ENCODE measurements at regions not wholly inside any gene's neighbourhood (a gene's known extent, or its start where the extent isn't known, plus 50 kb on each side); places are given as distances from the start of the nearest gene placed in this dataset.

DNA sequence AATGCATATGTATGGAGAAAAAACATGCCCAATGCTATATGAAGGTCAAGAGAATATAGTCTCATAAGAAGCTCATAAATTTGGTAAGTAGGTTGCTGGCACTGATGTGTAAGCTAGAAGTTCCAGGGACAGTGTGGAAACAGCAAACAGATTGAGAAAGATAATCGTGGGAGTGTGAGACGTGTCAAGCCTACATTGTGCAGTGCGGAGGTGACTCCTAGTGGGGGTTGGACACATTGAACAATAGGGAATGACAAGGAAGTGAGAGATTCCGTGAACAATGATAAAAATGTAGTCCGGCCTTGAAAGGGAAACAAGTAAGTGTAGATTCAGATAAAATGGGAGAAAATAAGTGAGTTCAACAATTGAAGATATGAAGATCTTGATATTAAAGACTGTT, 788.4 kb upstream of the PRMT6 start:
- Histone ChIP-seq H3K27me3 (ENCODE audit: insufficient read depth, low read length, poor library complexity, severe bottlenecking) (no peaks in the 10 kb centered on the region), H3K4me2 (ENCODE audit: low read depth, low read length, poor library complexity, severe bottlenecking) (no peak overlapping the region), H3K79me2 (ENCODE audit: insufficient read depth, low read length) (no peaks in the 10 kb centered on the region), H4K20me1 (ENCODE audit: insufficient read depth, low read length, poor library complexity, severe bottlenecking) (no peaks in the 10 kb centered on the region), H3K4me1 (ENCODE audit: insufficient read depth, low read length, poor library complexity, severe bottlenecking) (no peaks in the 10 kb centered on the region), H3K9me2 (replicated peaks; ENCODE audit: low read depth, low read length) (no peaks in the 10 kb centered on the region), H3K9ac (ENCODE audit: low read depth, low read length, poor library complexity, severe bottlenecking) (no peak overlapping the region), H3K9me3 (ENCODE audit: insufficient read depth, low read depth, low read length) (no peaks in the 10 kb centered on the region), H2AFZ (ENCODE audit: low read length) (no peak overlapping the region), H3F3A (ENCODE audit: low read depth) (no peaks in the 10 kb centered on the region), H3K4me3 (ENCODE audit: low read length, poor library complexity, severe bottlenecking) (no peak overlapping the region), H3K36me3 (ENCODE audit: insufficient read depth, low read length) (no peaks in the 10 kb centered on the region)
- TF ChIP-seq, protein P1, sequence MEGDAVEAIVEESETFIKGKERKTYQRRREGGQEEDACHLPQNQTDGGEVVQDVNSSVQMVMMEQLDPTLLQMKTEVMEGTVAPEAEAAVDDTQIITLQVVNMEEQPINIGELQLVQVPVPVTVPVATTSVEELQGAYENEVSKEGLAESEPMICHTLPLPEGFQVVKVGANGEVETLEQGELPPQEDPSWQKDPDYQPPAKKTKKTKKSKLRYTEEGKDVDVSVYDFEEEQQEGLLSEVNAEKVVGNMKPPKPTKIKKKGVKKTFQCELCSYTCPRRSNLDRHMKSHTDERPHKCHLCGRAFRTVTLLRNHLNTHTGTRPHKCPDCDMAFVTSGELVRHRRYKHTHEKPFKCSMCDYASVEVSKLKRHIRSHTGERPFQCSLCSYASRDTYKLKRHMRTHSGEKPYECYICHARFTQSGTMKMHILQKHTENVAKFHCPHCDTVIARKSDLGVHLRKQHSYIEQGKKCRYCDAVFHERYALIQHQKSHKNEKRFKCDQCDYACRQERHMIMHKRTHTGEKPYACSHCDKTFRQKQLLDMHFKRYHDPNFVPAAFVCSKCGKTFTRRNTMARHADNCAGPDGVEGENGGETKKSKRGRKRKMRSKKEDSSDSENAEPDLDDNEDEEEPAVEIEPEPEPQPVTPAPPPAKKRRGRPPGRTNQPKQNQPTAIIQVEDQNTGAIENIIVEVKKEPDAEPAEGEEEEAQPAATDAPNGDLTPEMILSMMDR (conservative IDR thresholded peaks at IDR 0.05; ENCODE audit: low read length), result 0 out of 2 replicates have a peak, but pooled peaks have one; percentile 14
- no peak for TF ChIP-seq EZH2phosphoT487 (IDR thresholded peaks at IDR 0.05; ENCODE audit: borderline replicate concordance)

DNA sequence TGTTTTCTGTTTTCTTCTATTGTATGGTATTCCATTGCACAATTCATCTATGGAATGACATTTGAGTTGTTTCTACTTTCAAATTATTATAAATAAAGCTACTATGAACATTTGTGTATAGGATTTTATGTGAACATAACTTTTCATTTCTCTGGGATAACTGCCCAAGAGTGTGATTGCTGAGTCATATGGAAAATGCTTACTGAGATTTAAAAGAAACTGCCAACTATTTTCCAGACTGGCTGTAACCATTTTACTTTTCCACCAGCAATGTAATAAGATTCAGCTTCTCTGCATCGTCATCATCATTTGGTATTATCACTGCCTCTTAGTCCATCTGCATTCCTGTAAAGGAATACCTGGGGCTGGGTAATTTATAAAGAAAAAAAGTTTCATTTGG, 779.6 kb upstream of the PRMT6 start:
- Histone ChIP-seq H3K27me3 (ENCODE audit: insufficient read depth, low read length, poor library complexity, severe bottlenecking) (no peaks in the 10 kb centered on the region), H3F3A (ENCODE audit: low read depth) (no peaks in the 10 kb centered on the region), H3K9ac (ENCODE audit: low read depth, low read length, poor library complexity, severe bottlenecking) (no peak overlapping the region), H2AFZ (ENCODE audit: low read length) (no peak overlapping the region), H3K9me3 (ENCODE audit: insufficient read depth, low read depth, low read length) (no peaks in the 10 kb centered on the region), H3K4me1 (ENCODE audit: insufficient read depth, low read length, poor library complexity, severe bottlenecking) (no peaks in the 10 kb centered on the region), H3K36me3 (ENCODE audit: insufficient read depth, low read length) (no peaks in the 10 kb centered on the region), H3K79me2 (ENCODE audit: insufficient read depth, low read length) (no peaks in the 10 kb centered on the region), H3K4me2 (ENCODE audit: low read depth, low read length, poor library complexity, severe bottlenecking) (no peak overlapping the region), H4K20me1 (ENCODE audit: insufficient read depth, low read length, poor library complexity, severe bottlenecking) (no peaks in the 10 kb centered on the region), H3K9me2 (replicated peaks; ENCODE audit: low read depth, low read length) (no peaks in the 10 kb centered on the region), H3K4me3 (ENCODE audit: low read length, poor library complexity, severe bottlenecking) (no peak overlapping the region)
- TF ChIP-seq EZH2phosphoT487 (IDR thresholded peaks at IDR 0.05; ENCODE audit: borderline replicate concordance), result no peak
- TF ChIP-seq, protein P1 (conservative IDR thresholded peaks at IDR 0.05; ENCODE audit: low read length), result no peak

DNA sequence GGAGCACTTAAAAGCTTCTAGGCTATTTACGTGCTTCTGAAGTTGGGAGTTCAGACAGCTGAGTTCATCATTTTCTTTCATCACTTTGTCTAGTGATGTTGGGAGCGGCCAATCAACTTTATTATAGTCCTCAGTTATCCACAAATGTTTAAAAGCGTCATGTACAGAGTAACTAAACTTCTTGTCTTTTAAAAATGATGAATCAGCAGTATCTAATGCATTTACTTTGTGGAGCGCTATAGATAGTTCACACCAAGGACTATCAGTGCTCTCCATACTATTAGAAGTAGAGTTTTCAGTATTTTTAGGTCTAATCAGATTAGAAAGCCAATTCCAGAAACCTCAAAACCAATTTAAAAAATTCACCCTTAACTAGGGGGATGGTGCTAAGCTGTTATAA, 778.7 kb upstream of the PRMT6 start:
- H3K9me3 ChIP-seq (ENCODE audit: insufficient read depth, low read depth, low read length), result no peaks in the 10 kb centered on the region
- no peaks in the 10 kb centered on the region for H3K36me3 ChIP-seq (ENCODE audit: insufficient read depth, low read length)

More for the DNA sequence above, 778.7 kb upstream of the PRMT6 start:
- Histone ChIP-seq H3F3A (ENCODE audit: low read depth) (no peaks in the 10 kb centered on the region), H2AFZ (ENCODE audit: low read length) (no peak overlapping the region), H3K9me2 (replicated peaks; ENCODE audit: low read depth, low read length) (no peaks in the 10 kb centered on the region), H3K4me2 (ENCODE audit: low read depth, low read length, poor library complexity, severe bottlenecking) (no peak overlapping the region), H3K4me3 (ENCODE audit: low read length, poor library complexity, severe bottlenecking) (no peak overlapping the region), H4K20me1 (ENCODE audit: insufficient read depth, low read length, poor library complexity, severe bottlenecking) (no peaks in the 10 kb centered on the region), H3K9ac (ENCODE audit: low read depth, low read length, poor library complexity, severe bottlenecking) (no peak overlapping the region), H3K79me2 (ENCODE audit: insufficient read depth, low read length) (no peaks in the 10 kb centered on the region), H3K27me3 (ENCODE audit: insufficient read depth, low read length, poor library complexity, severe bottlenecking) (no peaks in the 10 kb centered on the region), H3K4me1 (ENCODE audit: insufficient read depth, low read length, poor library complexity, severe bottlenecking) (no peaks in the 10 kb centered on the region)
- no peak for TF ChIP-seq EZH2phosphoT487 (IDR thresholded peaks at IDR 0.05; ENCODE audit: borderline replicate concordance)
- TF ChIP-seq, protein P1 (conservative IDR thresholded peaks at IDR 0.05; ENCODE audit: low read length), result no peak
